ENCODE measurements at regions not wholly inside any gene's neighbourhood (a gene's known extent, or its start where the extent isn't known, plus 50 kb on each side); places are given as distances from the start of the nearest gene placed in this dataset.

DNA sequence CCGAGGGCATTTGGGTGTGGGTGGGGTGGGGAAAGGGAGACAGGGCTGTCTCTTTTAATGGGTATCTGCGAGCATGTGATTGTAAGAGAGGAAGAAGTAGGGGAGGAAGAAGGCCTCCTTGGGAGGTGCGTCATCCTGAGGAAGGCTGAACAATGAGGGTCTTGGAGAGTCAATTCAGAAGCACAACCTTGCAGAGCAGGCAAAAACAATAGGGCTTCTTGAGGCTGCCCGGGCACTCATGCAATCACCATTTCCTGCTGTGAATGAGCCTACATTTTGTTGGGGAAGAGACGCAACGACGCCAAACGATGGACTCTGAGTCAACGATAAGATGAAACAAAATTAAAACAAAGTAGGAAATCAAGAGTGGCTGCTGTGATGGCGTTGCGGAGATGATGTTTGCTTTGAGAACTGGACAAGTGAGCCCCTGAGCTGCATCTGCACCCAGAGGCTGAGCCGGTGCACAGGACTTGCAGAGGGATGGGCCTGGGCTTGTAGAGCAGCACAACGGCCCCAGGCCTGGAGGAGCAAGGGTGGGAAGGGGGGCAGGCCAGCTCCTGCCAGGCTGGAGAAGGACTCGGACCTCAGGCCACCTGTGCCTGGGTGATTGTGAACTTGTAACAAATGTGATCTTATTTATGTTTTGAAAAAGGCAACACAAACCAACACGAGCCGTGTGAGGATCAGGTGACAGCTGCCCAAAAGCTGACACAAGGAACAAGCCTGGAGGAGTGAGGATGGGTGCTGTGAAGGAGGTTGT lies 92.3 kb upstream of the B3GAT1 start:
- no peak overlapping the region for H3K18ac ChIP-seq (ENCODE audit: insufficient read length, low read depth, low read length)
- no peaks in the 10 kb centered on the region for H3K27me3 ChIP-seq (ENCODE audit: insufficient read depth, low read length)
- H3K14ac ChIP-seq (ENCODE audit: insufficient read depth, low read length) = no peak overlapping the region; the same call in 1 of the 2 replicates
- DNase-seq = no peak
- no peaks in the 10 kb centered on the region; a peak in 1 of 7 replicates for H3K36me3 Mint-ChIP-seq (ENCODE audit: insufficient read depth in 1 of 3, low read depth in 3 of 3)
- H3K4me3 Mint-ChIP-seq = peak overlapping the region in 1 of 2 experiments; percentile 15; a peak in 2 of 5 replicates
- H2BK120ac ChIP-seq (ENCODE audit: low read depth, low read length, poor library complexity, severe bottlenecking) = no peak overlapping the region
- H3K4ac ChIP-seq (ENCODE audit: low read depth, low read length) = no peak overlapping the region
- no peaks in the 10 kb centered on the region for H3K9me3 ChIP-seq (ENCODE audit: control insufficient read depth, low read depth, low read length)
- H3K4me1 Mint-ChIP-seq = peaks cover 36 to 39% of the 10 kb centered on the region in 2 experiments
- H4K91ac ChIP-seq (ENCODE audit: insufficient read length, low read depth, low read length) = no peak overlapping the region
- no peak overlapping the region for H3K23ac ChIP-seq (ENCODE audit: insufficient read length, low read depth, low read length)
- H3K56ac ChIP-seq (ENCODE audit: insufficient read length, low read depth, low read length) = no peak overlapping the region
- no peak overlapping the region for H2BK5ac ChIP-seq (ENCODE audit: insufficient read length, low read length)
- no peak overlapping the region for H4K8ac ChIP-seq (replicated peaks; ENCODE audit: insufficient read length, low read depth, low read length)
- no peak overlapping the region; a peak in 1 of 7 replicates for H3K27ac Mint-ChIP-seq
- H3K27ac ChIP-seq (ENCODE audit: insufficient read length, low read depth, low read length) = no peak overlapping the region
- no peak overlapping the region for H3K4me2 ChIP-seq (ENCODE audit: insufficient read depth, insufficient read length, low read length)
- H4K20me1 ChIP-seq (ENCODE audit: control insufficient read depth, insufficient read depth, insufficient read length) = no peaks in the 10 kb centered on the region
- no peak for TF ChIP-seq CTCF (conservative IDR thresholded peaks at IDR 0.05)
- H3K4me1 ChIP-seq (ENCODE audit: insufficient read depth, low read length) = peaks cover 9% of the 10 kb centered on the region; the same call in 1 of the 2 replicates
- peaks cover 27% of the 10 kb centered on the region for H3K27me3 Mint-ChIP-seq (ENCODE audit: low read depth)
- WGBS (ENCODE audit: extremely low coverage, insufficient read length, low lambda C conversion rate) = no CpG with 5 or more reads among the region's 16 CpGs
- H3K79me2 ChIP-seq (ENCODE audit: insufficient read depth, low read length) = no peaks in the 10 kb centered on the region
- H2AK5ac ChIP-seq (ENCODE audit: insufficient read length, low read length) = no peak overlapping the region
- no peak overlapping the region for H4K5ac ChIP-seq (ENCODE audit: insufficient read length, low read depth, low read length)
- no peak overlapping the region for H2AFZ ChIP-seq (ENCODE audit: low read length)
- H3K9me3 Mint-ChIP-seq = no peaks in the 10 kb centered on the region; a peak in 1 of 5 replicates
- no peak overlapping the region for H2BK20ac ChIP-seq (ENCODE audit: low read depth, low read length, poor library complexity, severe bottlenecking)
- H3K79me1 ChIP-seq (ENCODE audit: insufficient read depth, low read depth, low read length, poor library complexity, severe bottlenecking) = no peaks in the 10 kb centered on the region
- H2BK15ac ChIP-seq (ENCODE audit: low read depth, low read length) = no peak overlapping the region
- no peak overlapping the region for H2BK12ac ChIP-seq (ENCODE audit: insufficient read length, low read depth, low read length)
- H3K23me2 ChIP-seq (ENCODE audit: insufficient read length, low read depth, low read length, poor library complexity, severe bottlenecking) = no peaks in the 10 kb centered on the region
- H3T11ph ChIP-seq (ENCODE audit: low read length) = no peak overlapping the region
- H3K9ac ChIP-seq (ENCODE audit: extremely low read depth, insufficient read length, low read length) = no peak overlapping the region
